DMS 273 treated with DMSO at 0.1 percent for 48 hours (cell line): ENCODE measurements at regions not wholly inside any gene's neighbourhood (a gene's known extent, or its start where the extent isn't known, plus 50 kb on each side); places are given as distances from the start of the nearest gene placed in this dataset.
"Not testable (repeated sequence)": the region's sequence is repeated elsewhere in the genome, so short reads cannot be mapped to it uniquely, and the experiment has no call there.

ENCODE experiments used
- DNase-seq: peaks from one replicate; lab custom pipeline; 2025; lab: John Stamatoyannopoulos, UW

DNA sequence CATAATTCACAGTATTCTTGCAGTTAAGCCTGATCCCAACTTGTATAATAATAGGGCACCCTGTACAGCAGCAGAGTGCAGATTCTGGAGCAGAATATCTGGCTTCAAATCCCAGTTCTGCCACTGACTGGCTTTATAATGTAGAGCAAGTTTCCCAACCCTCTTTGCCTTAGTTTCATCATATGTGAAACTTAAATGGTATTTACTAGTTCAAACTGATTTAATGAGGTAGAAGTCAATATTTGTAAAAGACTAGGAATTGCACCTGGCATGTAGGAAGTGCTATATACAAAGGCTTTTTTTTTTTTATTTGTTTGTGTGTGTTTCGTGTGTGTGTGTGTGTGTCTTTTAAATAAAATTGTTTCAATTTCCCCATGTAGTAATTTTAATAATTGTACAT, 125.9 kb downstream of the CCER1 start:
- no peak for DNase-seq

DNA sequence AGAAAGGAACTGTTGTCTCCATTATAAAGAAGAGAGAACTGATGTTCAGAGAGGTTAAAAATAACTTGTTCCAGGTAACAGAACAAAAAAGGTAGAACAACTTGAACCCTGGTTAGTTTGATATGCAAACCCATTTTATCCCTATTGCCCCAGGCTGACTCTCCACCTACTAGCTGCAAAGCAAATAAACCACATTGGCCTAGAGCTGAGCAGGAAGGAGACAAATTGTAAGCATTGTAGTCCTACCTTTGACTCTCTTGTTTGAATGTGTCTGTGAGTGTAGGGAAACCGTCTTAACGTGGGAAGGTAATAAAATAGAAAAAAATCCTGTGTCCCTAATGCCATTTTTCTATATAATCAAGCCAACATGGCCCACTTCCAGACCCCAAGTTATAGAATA, 126.4 kb downstream of the CCER1 start:
- no peak for DNase-seq

GRCh38 chr12:90827567-90827966, 127.4 kb downstream of the CCER1 start:
- no peak for DNase-seq

DNA sequence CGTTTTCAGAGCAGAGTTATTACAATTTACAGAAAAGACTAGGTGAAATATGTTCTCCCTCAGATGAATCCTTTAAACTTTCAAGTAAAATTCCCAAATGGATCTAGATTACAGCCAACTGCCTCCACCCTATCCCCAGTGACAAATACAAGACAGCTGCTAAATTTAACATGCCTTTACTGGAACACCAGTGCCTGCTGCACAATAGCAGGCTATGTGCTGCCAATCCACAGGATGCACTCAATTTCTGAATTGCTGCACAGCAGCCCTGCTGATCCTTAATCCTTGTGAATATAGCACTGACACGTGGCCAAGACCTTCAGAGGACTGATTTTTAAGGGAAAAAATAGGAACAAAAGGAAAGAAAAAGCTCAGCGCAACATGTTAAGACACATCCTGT, 128.9 kb downstream of the CCER1 start:
- DNase-seq, result no peak

DNA sequence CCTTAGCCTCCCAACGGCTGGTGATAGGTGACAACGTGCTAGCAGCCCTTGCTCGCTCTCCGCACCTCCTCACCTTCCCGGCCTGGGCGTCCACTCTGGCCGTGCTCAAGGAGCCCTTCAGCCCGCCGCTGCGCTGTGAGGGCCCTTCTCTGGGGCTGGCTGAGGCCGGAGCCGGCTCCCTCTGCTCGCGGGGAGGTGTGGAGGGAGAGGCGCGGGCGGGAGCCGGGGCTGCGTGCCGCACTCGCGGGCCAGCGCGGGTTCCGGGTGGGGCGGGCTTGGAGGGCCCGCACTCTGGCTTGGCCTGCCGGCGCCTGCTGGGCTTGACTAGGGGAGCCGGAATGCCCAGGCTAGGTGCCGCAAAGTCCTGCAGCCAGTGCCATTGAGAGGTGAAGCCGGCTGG, 131.1 kb downstream of the CCER1 start:
- DNase-seq, result no peak

GRCh38 chr12:90819709-90820108, 135.3 kb downstream of the CCER1 start:
- DNase-seq, result no peak

GRCh38 chr12:90816353-90817089, 138.5 kb downstream of the CCER1 start:
- DNase-seq, result no peak

GRCh38 chr12:90809940-90810339, 145.0 kb downstream of the CCER1 start:
- DNase-seq, result no peak

- DNase-seq, result no peak
Observed at GRCh38 chr12:90808568-90808967, 146.4 kb downstream of the CCER1 start.

DNA sequence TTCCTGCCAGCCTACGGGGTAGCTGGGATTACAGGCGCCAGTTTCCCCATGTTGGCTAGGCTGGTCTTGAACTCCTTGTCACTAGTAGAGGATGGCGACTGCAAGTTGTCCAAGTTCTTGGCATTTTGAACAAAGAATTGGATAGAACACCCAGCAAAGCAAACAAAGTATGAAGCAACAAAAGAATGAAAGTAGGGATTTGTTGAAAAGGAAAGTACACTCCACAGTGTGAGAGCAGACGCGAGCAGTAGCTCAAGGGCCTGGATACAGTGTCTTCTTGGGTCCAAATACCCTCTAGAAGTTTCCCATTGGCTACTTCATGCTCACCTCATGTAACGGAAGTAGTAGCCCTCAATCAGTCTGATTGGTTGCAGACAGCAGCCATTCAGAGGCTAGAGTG, 152.2 kb downstream of the CCER1 start:
- no peak for DNase-seq

GRCh38 chr12:90801776-90802175, 153.2 kb downstream of the CCER1 start:
- no peak for DNase-seq

DNA sequence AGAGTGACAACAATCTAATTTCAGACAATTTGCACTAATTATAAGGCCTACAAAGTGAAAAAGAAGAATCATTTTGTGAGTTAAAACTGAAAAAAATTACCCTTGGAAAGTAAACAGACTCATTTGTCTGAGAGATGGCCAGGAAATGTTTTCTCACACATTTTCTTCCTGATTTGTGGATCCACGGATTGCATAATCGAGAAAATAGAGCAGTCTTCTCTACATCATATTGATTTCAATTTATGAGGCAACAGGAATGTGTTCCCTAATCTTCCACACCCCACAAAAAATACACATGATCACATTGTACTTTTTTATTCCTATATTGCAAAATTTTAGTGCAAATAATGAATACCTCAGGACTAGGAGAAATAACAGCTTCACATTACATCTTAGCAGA, 160.8 kb downstream of the CCER1 start:
- no peak for DNase-seq

GRCh38 chr12:90792718-90793117, 162.3 kb downstream of the CCER1 start:
- DNase-seq, result not testable (repeated sequence)

DNA sequence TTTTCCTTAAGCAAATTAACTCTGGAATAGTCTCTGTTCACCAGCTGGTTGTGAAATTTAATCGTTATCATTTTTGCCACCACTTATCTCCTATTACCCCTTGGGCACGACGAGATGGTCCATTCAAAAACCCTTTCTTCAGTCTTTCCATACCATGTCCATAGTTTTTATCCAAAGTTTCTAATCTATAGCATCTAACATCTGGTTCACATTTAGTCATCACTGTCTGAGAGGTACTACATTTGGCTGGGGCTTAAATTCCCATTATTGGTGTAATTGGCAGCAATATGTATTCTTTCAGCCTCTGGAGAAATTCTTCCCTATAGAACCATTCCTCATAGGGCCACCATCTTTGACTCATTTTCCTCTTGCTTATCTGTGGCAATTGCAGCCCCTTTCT, 163.5 kb downstream of the CCER1 start:
- no peak for DNase-seq

- DNase-seq, result no peak
Observed at GRCh38 chr12:90790747-90791146, 164.2 kb downstream of the CCER1 start.

DNA sequence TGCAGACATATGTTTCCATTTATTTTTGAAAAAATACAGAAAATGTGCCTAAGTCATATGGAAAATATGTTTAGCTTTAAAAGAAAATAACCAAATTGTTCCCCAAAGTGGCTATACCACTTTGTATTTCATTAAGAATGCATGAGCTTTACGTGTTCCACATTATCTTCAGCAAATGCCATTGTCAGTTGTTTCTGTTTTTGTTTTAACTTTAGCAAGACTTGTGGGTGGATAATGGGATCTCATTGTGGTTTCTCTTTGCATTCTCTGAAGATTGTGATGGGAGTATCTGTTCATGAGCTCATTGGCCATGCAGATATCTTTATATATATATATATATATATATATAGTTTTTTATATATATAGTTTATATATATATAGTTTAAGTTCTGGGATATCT, 181.5 kb downstream of the CCER1 start:
- no peak for DNase-seq

DNA sequence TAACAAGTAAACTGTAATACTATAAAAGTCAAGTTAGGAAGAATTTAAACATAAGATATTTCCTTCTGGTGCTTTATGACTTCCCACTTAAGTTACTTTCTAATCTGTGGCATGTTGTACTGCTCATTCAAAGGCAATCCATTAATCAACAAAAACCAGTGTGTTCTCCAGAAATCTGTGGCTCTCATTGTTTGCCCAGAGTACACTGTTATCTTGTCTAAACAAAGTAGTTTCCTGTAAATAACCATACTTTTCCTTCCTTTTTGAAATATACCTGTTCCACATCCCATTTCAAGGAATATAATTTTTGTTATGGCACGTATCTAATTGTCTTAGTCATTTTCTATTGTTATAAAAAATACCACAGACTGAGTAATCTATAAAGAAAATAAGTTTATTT, 184.1 kb downstream of the CCER1 start:
- no peak for DNase-seq

- no peak for DNase-seq
Observed at GRCh38 chr12:90757957-90758356, 197.0 kb downstream of the CCER1 start.

- no peak for DNase-seq
Observed at GRCh38 chr12:90745211-90745610, 209.8 kb downstream of the CCER1 start.

- peak; percentile 94 for DNase-seq
Observed at GRCh38 chr12:90741611-90742010, 213.4 kb downstream of the CCER1 start.

DNA sequence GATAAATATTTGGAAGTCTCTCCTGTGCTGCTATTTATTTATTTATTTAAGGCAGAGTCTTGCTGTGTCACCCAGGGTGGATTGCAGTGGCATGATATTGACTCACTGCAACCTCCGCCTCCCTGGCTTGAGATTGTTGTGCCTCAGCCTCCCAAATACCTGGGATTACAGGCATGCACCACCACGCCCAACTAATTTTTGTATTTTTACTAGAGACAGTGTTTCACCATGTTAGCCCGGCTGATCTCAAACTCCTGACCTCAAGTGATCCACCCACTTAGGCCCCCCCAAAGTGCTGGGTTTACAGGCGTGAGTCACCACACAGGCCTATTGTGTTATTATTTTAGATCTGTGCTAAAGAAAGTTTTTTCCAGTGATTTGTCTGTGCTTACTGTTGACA, 225.2 kb downstream of the CCER1 start:
- no peak for DNase-seq

GRCh38 chr12:90712671-90713070, 242.3 kb downstream of the CCER1 start:
- no peak for DNase-seq

DNA sequence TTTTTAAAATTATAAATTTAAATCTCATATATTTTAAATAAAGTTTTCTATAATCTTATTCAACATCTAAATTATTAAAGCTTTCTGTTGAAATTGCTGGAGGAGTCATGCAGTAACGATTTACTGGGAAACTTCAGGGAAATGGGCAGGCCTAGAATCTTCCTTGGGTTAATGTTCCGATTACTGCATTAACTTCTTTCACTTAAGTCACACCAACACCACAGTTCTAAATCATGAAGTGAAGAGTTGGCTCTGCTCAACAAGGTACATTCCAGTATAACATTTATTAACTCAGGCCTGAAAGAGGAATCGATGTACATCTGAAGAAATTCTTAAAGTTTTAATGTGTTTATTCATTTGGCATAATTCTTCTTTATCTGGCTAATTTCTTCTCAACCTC, 244.3 kb downstream of the CCER1 start:
- no peak for DNase-seq

DNA sequence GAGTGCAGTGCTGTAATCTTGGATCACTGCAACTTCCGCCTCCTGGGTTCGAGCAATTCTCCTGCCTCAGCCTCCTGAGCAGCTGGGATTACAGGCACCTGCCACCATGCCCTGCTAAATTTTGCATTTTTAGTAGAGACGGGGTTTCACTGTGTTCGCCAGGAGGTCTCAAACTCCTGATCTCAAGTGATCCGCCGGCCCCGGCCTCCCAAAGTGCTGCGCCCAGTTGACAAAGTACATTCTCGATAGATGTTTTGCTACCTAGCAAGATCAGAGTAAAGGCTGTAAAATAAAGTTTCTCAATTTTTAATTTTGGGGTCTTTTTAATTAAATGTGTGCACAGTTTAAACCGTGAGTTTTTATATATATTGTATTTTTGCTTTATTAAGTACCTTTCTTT, 248.9 kb downstream of the CCER1 start:
- no peak for DNase-seq

- DNase-seq, result no peak
Observed at GRCh38 chr12:90695415-90695814, 259.6 kb downstream of the CCER1 start.
